ENCODE measurements at regions not wholly inside any gene's neighbourhood (a gene's known extent, or its start where the extent isn't known, plus 50 kb on each side); places are given as distances from the start of the nearest gene placed in this dataset.
"Not testable (repeated sequence)": the region's sequence is repeated elsewhere in the genome, so short reads cannot be mapped to it uniquely, and the experiment has no call there.

DNA sequence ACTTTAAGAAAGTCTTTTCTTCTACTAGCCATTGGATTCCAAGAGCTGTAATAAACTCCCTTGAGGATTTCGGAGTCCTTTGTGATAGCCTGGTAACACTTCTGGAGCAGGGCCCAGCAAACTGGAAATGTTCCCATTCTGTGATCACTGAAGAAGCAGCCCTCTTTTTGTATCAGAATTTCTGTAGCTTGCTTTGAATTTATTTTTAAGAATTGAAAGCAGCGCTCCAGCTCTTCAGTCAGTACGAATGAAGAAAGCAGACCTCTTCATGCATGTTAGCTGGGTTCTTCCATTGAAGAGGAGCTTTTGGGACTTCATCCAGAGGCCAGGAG, 141.5 kb downstream of the AKAP11 start:
- TF ChIP-seq, protein P1, sequence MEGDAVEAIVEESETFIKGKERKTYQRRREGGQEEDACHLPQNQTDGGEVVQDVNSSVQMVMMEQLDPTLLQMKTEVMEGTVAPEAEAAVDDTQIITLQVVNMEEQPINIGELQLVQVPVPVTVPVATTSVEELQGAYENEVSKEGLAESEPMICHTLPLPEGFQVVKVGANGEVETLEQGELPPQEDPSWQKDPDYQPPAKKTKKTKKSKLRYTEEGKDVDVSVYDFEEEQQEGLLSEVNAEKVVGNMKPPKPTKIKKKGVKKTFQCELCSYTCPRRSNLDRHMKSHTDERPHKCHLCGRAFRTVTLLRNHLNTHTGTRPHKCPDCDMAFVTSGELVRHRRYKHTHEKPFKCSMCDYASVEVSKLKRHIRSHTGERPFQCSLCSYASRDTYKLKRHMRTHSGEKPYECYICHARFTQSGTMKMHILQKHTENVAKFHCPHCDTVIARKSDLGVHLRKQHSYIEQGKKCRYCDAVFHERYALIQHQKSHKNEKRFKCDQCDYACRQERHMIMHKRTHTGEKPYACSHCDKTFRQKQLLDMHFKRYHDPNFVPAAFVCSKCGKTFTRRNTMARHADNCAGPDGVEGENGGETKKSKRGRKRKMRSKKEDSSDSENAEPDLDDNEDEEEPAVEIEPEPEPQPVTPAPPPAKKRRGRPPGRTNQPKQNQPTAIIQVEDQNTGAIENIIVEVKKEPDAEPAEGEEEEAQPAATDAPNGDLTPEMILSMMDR (conservative IDR thresholded peaks at IDR 0.05), result no peak
- TF ChIP-seq ZFX (IDR thresholded peaks at IDR 0.05), result no peak
- no peak overlapping the region for H3K27ac ChIP-seq

DNA sequence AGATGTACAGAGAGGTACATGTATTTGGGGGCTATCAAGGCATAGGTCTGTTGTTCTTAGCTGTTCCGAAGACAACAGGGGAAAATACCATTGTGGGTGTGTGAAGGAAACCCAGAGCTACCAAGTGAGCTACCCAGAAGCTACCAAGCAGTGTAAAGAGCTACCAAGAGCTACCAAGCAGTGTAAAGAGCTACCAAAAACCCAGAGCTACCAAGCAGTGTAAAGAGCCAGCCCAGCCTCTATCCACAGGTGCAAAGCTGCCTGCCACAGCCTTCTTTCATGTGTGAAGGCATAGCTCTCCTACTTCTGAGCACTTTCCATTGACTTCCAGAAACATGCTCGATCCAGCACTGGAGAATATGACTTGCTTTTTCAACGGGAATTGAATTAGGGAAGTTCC, 145.7 kb downstream of the AKAP11 start:
- TF ChIP-seq ZFX (IDR thresholded peaks at IDR 0.05), result no peak
- TF ChIP-seq, protein P1 (conservative IDR thresholded peaks at IDR 0.05), result no peak
- H3K27ac ChIP-seq, result no peak overlapping the region

DNA sequence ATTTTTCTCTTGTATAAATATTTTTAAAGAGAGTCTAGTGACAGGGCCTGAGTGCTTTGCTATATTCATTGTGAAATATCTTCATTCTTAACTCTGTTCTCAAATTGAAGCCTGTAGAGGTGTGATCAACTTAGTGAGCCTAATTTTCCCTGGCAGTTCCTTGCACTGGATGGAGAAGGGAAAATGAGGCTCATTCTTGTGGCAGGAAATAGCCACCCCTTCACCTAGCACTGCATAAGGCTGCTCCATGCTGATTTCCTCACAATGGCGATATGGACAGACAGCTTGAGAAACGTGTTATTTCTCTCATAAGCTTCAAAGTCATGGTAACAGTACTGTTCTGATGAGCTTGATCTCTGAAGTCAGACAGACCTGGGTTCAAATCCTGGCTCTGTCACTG, 146.2 kb downstream of the AKAP11 start:
- H3K27ac ChIP-seq, result no peak overlapping the region
- TF ChIP-seq ZFX (IDR thresholded peaks at IDR 0.05), result no peak
- TF ChIP-seq, protein P1 (conservative IDR thresholded peaks at IDR 0.05), result no peak

DNA sequence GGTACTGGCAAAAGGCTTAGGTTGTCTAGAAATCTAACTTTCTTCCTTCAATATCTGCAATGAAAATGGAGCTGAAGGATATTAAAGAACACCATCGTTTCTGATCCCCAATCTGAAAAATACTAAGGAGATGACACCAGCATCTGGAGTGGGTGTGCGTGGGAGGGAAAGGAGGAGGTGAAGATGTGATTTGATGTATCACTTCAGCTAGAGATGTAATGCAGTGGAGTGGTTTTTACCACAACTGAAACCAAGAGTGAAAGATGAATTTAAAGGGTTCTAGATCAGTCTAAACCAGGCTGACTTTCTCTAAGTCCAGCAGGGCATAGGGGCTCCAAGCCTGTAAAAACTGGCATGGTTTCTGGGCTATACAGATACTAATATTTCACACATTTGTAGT, 148.4 kb downstream of the AKAP11 start:
- TF ChIP-seq, protein P1 (conservative IDR thresholded peaks at IDR 0.05), result no peak
- TF ChIP-seq ZFX (IDR thresholded peaks at IDR 0.05), result no peak
- no peak overlapping the region for H3K27ac ChIP-seq

DNA sequence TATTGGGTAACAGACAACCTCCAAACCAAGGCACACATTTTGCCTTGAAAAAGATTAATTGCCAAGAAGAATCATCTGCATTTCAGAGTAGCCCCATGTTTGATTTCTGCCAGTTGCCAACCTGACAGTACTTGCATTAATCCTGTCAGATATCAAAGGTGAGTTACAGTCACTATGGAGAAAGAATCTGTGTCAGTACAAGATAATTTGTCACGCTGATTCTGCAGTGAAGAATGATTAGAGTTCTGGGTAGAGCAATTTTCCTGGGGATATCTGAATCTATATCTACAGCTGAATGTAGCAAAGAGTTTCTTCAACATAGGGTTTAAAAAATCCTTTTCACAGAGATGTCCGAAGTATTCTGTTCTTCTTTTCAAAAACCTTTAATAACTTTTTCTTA, 150.7 kb downstream of the AKAP11 start:
- H3K27ac ChIP-seq, result no peak overlapping the region
- no peak for TF ChIP-seq ZFX (IDR thresholded peaks at IDR 0.05)
- TF ChIP-seq, protein P1 (conservative IDR thresholded peaks at IDR 0.05), result no peak

DNA sequence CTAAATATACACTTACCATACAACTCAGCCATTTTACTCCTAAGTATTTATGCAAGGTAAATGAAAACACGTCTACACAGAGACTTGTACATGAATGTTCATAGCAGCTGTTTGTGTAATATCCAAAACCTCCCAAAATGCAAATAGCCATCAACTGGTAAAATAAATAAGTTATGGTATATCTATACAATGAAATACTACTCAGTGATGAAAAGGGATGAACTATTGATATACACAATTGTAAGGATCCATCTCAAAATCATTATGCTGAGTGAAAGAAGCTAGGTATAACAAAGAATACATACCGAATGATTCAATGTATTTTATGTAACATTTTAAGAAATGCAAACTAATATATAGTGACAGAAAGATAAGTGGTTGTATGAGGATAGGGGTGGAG, 149.8 kb upstream of the TNFSF11 start:
- no peak overlapping the region for H3K27ac ChIP-seq
- TF ChIP-seq, protein P1 (conservative IDR thresholded peaks at IDR 0.05), result no peak
- TF ChIP-seq ZFX (IDR thresholded peaks at IDR 0.05), result no peak

DNA sequence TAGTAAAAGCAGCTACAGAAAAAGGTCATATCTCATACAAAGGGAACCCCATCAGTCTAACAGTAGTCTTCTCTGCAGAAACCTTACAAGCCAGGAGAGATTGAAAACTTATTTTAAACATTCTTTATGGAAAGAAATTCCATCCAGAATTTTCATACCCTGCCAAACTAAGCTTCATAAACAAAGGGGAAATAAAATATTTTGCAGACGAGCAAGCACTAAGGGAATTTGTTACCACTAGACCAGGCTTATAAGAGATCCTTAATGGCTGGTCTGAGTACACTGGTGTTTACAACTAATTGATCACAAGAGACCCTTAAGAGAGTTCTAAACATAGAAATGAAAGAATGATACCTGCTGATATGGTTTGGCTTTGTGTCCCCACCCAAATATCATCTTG, 128.6 kb upstream of the TNFSF11 start:
- TF ChIP-seq ZFX (IDR thresholded peaks at IDR 0.05), result no peak
- TF ChIP-seq, protein P1 (conservative IDR thresholded peaks at IDR 0.05), result no peak
- H3K27ac ChIP-seq, result no peak overlapping the region

DNA sequence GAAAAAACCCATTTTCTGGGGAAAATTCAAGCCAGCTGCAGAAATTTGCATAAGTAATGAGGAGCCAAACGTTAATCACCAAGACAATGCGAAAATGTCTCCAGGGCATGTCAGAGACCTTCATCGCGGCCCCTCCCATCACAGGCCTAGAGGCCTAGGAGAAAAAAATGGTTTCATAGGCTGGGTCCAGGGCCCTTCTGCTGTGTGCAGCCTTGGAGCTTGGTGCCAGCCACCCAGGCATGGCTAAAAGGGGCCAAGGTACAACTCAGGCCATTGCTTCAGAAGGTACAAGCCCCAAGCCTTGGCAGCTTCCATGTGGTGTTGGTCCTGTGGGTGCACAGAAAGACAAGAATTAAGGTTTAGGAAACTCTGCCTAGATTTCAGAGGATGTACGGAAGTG, 127.4 kb upstream of the TNFSF11 start:
- H3K27ac ChIP-seq, result not testable (repeated sequence)
